WTC11 (cell line): ENCODE measurements at regions not wholly inside any gene's neighbourhood (a gene's known extent, or its start where the extent isn't known, plus 50 kb on each side); places are given as distances from the start of the nearest gene placed in this dataset.

Experiments used
- ATAC-seq: fragments of 200-7000 bp; cut with Tn5 transposase; 2 replicates; pipeline ENCODE4 v1.10.0; 2021; ENCODE audit warnings: mild to moderate bottlenecking, moderate library complexity
- CTCF ChIA-PET: fragments of 300-600 bp; sonication (Branson Sonifier 250); formaldehyde crosslinking; loops from one replicate; lab custom pipeline; 2021; ENCODE audit warnings: antibody characterized with exemption; lab: Charles Lee
- POLR2A ChIA-PET: fragments of 350-600 bp; sonication (Branson Sonifier 250); formaldehyde crosslinking; loops from one replicate; lab custom pipeline; 2021; ENCODE audit warnings: antibody characterized with exemption; lab: Charles Lee
- DNase-seq: peaks from one replicate; pipeline ENCODE4 v3.0.0; 2021; ENCODE audit warnings: low spot score
- H3K27ac Mint-ChIP-seq: 2 replicates; pipeline ENCODE4 v1.8.0; 2021; ENCODE audit warnings: mixed read lengths
- H3K27me3 Mint-ChIP-seq: 2 replicates; pipeline ENCODE4 v1.8.0; 2021; ENCODE audit warnings: low read depth, mild to moderate bottlenecking, moderate library complexity, mixed read lengths
- H3K36me3 Mint-ChIP-seq: 2 replicates; pipeline ENCODE4 v1.8.0; 2021; ENCODE audit warnings: mixed read lengths
- H3K4me1 Mint-ChIP-seq: 2 replicates; pipeline ENCODE4 v1.8.0; 2022; ENCODE audit warnings: mixed read lengths
- H3K4me3 Mint-ChIP-seq: 2 replicates; pipeline ENCODE4 v1.8.0; 2021; ENCODE audit warnings: mild to moderate bottlenecking, moderate library complexity, mixed read lengths
- H3K9me3 Mint-ChIP-seq: 2 replicates; pipeline ENCODE4 v1.8.0; 2021; ENCODE audit warnings: mixed read lengths
- ATF2 ChIP-seq: sonication (generic); formaldehyde crosslinking; IDR thresholded peaks from 2 replicates; pipeline ENCODE4 v1.8.1; 2022; ENCODE audit warnings: low read depth, missing genetic modification reagents, borderline replicate concordance
- ATF3 ChIP-seq: sonication (generic); formaldehyde crosslinking; conservative IDR thresholded peaks from 2 replicates; pipeline ENCODE4 v1.8.1; 2022; ENCODE audit warnings: mild to moderate bottlenecking, missing genetic modification reagents
- CREM ChIP-seq: sonication (generic); formaldehyde crosslinking; IDR thresholded peaks from 2 replicates; pipeline ENCODE4 v1.8.1; 2022; ENCODE audit warnings: mild to moderate bottlenecking, missing genetic modification reagents, moderate library complexity
- CTCF ChIP-seq: fragments of 200-600 bp; IDR thresholded peaks from 2 replicates; pipeline ENCODE4 v1.8.0; 2022; ENCODE audit warnings: antibody characterized with exemption
- GABPB1 ChIP-seq: sonication (generic); formaldehyde crosslinking; IDR thresholded peaks from 2 replicates; pipeline ENCODE4 v1.8.1; 2023; ENCODE audit warnings: mild to moderate bottlenecking, missing genetic modification reagents
- OVOL2 ChIP-seq: fragments of 250-450 bp; sonication (Bioruptor Pico); IDR thresholded peaks from 2 replicates; pipeline ENCODE4 v1.9.0; 2021; ENCODE audit warnings: mild to moderate bottlenecking, borderline replicate concordance
- PREB ChIP-seq: sonication (generic); formaldehyde crosslinking; IDR thresholded peaks from 2 replicates; pipeline ENCODE4 v1.8.1; 2022; ENCODE audit warnings: mild to moderate bottlenecking, missing genetic modification reagents, moderate library complexity, borderline replicate concordance
- SP1 ChIP-seq: sonication (generic); formaldehyde crosslinking; conservative IDR thresholded peaks from 2 replicates; pipeline ENCODE4 v1.8.1; 2022; ENCODE audit warnings: missing genetic modification reagents
- STAT6 ChIP-seq: sonication (generic); formaldehyde crosslinking; conservative IDR thresholded peaks from 2 replicates; pipeline ENCODE4 v1.8.1; 2023; ENCODE audit warnings: mild to moderate bottlenecking, low read depth, missing genetic modification reagents, moderate library complexity
- TCF7 ChIP-seq: sonication (generic); formaldehyde crosslinking; IDR thresholded peaks from 2 replicates; pipeline ENCODE4 v1.8.0; 2022; ENCODE audit warnings: mild to moderate bottlenecking, low read depth, missing genetic modification reagents, moderate library complexity
- ZBTB21 ChIP-seq: sonication (generic); formaldehyde crosslinking; IDR thresholded peaks from 2 replicates; pipeline ENCODE4 v1.8.1; 2023; ENCODE audit warnings: mild to moderate bottlenecking, missing genetic modification reagents, borderline replicate concordance
- ZNF121 ChIP-seq: sonication (generic); formaldehyde crosslinking; IDR thresholded peaks from 2 replicates; pipeline ENCODE4 v1.8.0; 2023; ENCODE audit warnings: missing genetic modification reagents
- ZNF219 ChIP-seq: sonication (generic); formaldehyde crosslinking; IDR thresholded peaks from 2 replicates; pipeline ENCODE4 v1.8.0; 2023; ENCODE audit warnings: missing genetic modification reagents, mild to moderate bottlenecking, borderline replicate concordance
- ZNF317 ChIP-seq: sonication (generic); formaldehyde crosslinking; IDR thresholded peaks from 2 replicates; pipeline ENCODE4 v1.8.1; 2023; ENCODE audit warnings: low read depth, mild to moderate bottlenecking, moderate library complexity, missing genetic modification reagents, borderline replicate concordance
- ZNF416 ChIP-seq: fragments of 250-450 bp; sonication (Bioruptor Pico); IDR thresholded peaks from 2 replicates; pipeline ENCODE4 v1.9.0; 2021; ENCODE audit warnings: mild to moderate bottlenecking, inconsistent platforms
- ZNF425 ChIP-seq: fragments of 250-450 bp; sonication (Bioruptor Pico); conservative IDR thresholded peaks from 2 replicates; pipeline ENCODE4 v1.9.0; 2021; ENCODE audit warnings: mild to moderate bottlenecking
- ZNF512 ChIP-seq: sonication (generic); formaldehyde crosslinking; IDR thresholded peaks from 2 replicates; pipeline ENCODE4 v1.8.1; 2022; ENCODE audit warnings: missing genetic modification reagents, borderline replicate concordance
- ZNF671 ChIP-seq: fragments of 250-450 bp; sonication (Bioruptor Pico); IDR thresholded peaks from 2 replicates; pipeline ENCODE4 v1.8.0; 2021; ENCODE audit warnings: mild to moderate bottlenecking
- ZSCAN18 ChIP-seq: fragments of 250-450 bp; sonication (Bioruptor Pico); IDR thresholded peaks from 2 replicates; pipeline ENCODE4 v2.1.2; 2022; ENCODE audit warnings: mild to moderate bottlenecking, moderate library complexity

GRCh38 chr2:111628221-111628620 is 255.8 kb downstream of the ANAPC1 start (continued):
- TF ChIP-seq STAT6 (CRISPR knock-in tag) (no peak), CTCF (no peak)

- no peak overlapping the region for H3K27ac Mint-ChIP-seq
- POLR2A ChIA-PET: no interaction called here
- DNase-seq: no peak
- no peaks in the 10 kb centered on the region for H3K4me1 Mint-ChIP-seq
- CTCF ChIA-PET: no interaction called here
- peaks cover 42% of the 10 kb centered on the region for H3K9me3 Mint-ChIP-seq
- TF ChIP-seq PREB (CRISPR knock-in tag) (no peak), ZNF317 (CRISPR knock-in tag) (peak; percentile 82)
- TF ChIP-seq, all 79 proteins: peak for 1
- no peak overlapping the region for H3K4me3 Mint-ChIP-seq
- peaks cover 21% of the 10 kb centered on the region for H3K36me3 Mint-ChIP-seq
- H3K27me3 Mint-ChIP-seq: no peaks in the 10 kb centered on the region
- no peak for ATAC-seq
Measured at GRCh38 chr2:111629983-111630382, 254.0 kb downstream of the ANAPC1 start.

- H3K4me3 Mint-ChIP-seq: no peak overlapping the region
- ChIA-PET CTCF (no interaction called here), POLR2A (no interaction called here)
- H3K27me3 Mint-ChIP-seq: no peaks in the 10 kb centered on the region
- DNase-seq (no peak), ATAC-seq (no peak)
- peaks cover 42% of the 10 kb centered on the region for H3K9me3 Mint-ChIP-seq
- H3K4me1 Mint-ChIP-seq: no peaks in the 10 kb centered on the region
- H3K36me3 Mint-ChIP-seq: peaks cover 21% of the 10 kb centered on the region
- H3K27ac Mint-ChIP-seq: no peak overlapping the region
- TF ChIP-seq ZSCAN18 (CRISPR knock-in tag) (no peak), CREM (no peak), TCF7 (CRISPR knock-in tag) (no peak), ATF2 (CRISPR knock-in tag) (no peak), ZNF416 (CRISPR knock-in tag) (no peak), ZNF219 (CRISPR knock-in tag) (no peak), ATF3 (CRISPR knock-in tag) (no peak), ZNF671 (CRISPR knock-in tag) (no peak), ZNF121 (CRISPR knock-in tag) (no peak), GABPB1 (no peak), ZNF512 (CRISPR knock-in tag) (no peak), SP1 (CRISPR knock-in tag) (no peak), ZBTB21 (CRISPR knock-in tag) (no peak), ZNF425 (no peak), OVOL2 (CRISPR knock-in tag) (no peak)
Measured at GRCh38 chr2:111632661-111633060, 251.3 kb downstream of the ANAPC1 start.
